ENCODE measurements at regions not wholly inside any gene's neighbourhood (a gene's known extent, or its start where the extent isn't known, plus 50 kb on each side); places are given as distances from the start of the nearest gene placed in this dataset.
"Not testable (repeated sequence)": the region's sequence is repeated elsewhere in the genome, so short reads cannot be mapped to it uniquely, and the experiment has no call there.

DNA sequence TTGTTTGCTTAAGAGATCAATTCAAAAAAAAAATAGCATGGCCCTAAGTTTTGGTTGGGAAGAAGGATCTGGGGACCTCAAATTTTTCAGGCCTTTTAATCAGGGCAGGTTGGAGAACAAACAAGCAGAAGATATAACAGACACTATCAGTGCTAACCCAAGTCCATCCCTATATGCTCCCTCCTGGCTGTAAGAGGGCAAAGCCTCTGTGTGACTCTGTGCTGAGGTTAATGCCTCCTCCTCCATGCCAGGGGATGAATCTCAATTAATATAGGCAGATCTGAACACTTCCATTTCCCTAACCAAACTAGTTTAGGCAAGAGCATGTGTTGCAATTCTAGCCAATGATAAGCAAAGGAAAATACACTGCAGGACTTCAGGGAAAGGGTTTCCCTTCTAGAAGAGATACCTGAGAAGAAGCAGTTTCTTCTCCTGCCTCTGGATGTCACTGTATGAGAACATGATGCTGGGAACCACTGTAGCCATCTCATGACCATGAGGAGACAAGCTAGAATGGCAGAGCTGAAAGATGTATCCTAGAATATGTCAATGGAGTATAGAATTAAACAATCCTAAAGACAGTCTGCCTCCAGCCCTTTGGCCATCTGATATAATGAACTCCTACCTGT, 76.0 kb downstream of the CHD9NB start:
- no peak for DNase-seq (ENCODE audit: low read depth in 2 of 2)

DNA sequence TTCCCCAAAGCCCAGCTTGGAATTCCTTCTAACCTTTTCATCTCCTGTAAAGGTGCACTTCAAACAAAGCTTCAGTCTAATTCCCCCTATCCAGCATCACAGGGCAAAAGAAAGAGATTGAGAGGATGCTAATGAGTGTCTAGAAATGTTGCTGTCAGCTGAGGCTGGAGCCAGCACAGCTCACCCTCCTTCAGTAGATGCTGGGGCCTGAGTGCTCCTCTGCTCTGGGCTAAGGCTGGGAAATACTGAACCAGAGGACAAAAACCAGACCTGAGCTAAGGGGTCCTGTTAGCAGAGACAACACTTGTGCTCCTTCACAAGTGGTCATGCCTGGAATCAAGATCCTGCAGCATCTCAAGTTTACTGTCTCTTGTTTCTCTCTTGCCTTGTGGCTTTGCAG, 85.0 kb downstream of the CHD9NB start:
- no peak for DNase-seq (ENCODE audit: low read depth in 2 of 2)

DNA sequence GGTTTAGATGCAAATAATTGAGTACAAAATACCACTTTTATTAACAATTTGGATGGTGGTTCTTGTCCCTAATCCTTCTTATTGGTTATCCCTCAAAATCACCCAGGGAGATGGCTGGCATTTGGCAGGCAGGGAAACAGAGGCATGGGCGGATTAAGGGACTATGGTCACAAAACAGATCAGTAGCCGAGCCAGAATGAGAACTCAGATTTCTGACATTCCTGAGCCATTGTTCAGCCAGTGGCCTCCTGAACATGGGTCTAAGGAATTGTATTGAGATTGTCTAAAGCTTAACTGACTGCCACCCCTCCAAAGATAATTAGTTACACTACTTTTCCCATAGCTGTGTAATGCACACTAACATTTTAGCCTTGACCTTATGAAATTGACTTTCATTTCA, 88.4 kb downstream of the CHD9NB start:
- DNase-seq (ENCODE audit: low read depth in 2 of 2), result no peak

GRCh38 chr16:52963855-52964242, 88.8 kb downstream of the CHD9NB start:
- DNase-seq (ENCODE audit: low read depth in 2 of 2), result no peak

- no peak for DNase-seq (ENCODE audit: low read depth in 2 of 2)
Measured at GRCh38 chr16:52963212-52963854, 89.4 kb downstream of the CHD9NB start.

DNA sequence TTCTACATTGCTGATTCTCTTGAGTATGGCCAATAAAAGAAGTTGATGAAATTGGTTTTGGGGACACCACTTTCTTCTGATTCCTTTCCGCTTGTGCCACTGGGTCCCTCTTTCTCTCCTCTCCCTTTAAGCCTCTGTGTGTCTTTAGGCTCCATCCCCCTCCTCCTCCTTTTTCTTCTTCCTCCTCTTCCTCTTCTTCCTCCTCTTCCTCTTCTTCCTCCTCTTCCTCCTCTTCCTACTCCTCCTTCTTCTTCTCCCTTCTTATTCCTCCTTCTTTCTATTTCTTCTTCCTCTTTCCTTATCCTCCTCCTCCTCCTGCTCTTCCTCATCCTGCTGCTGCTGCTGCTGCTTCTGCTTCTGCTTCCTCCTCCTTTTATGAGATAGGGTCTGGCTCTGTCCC, 93.7 kb downstream of the CHD9NB start:
- DNase-seq (ENCODE audit: low read depth in 2 of 2), result no peak

DNA sequence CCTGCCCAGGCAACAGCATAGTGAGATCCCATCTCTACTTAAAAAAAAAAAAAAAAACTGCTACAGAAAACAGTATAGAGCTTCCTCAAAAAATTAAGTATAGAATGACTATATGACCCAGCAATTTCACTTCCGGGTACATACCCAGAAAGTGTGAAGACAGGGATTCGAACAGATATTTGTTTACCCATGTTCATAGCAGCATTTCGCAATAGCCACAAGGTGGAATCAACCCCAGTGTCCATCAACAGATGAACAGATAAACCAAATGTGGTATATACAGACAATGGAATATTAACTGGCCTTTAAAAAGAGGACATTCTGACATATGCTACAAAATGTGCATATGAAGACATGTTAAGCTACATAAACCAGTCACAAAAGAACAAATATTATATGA, 95.5 kb downstream of the CHD9NB start:
- DNase-seq (ENCODE audit: low read depth in 2 of 2), result no peak

- no peak for DNase-seq (ENCODE audit: low read depth in 2 of 2)
Measured at GRCh38 chr16:52956044-52956443, 96.7 kb downstream of the CHD9NB start.

- no peak for DNase-seq (ENCODE audit: low read depth in 2 of 2)
Measured at GRCh38 chr16:52953215-52953614, 99.5 kb downstream of the CHD9NB start.

- DNase-seq (ENCODE audit: low read depth in 2 of 2), result no peak
Measured at GRCh38 chr16:52948946-52949345, 103.8 kb downstream of the CHD9NB start.

GRCh38 chr16:52932321-52932720, 120.4 kb downstream of the CHD9NB start:
- DNase-seq (ENCODE audit: low read depth in 2 of 2), result no peak

- no peak for DNase-seq (ENCODE audit: low read depth in 2 of 2)
Measured at GRCh38 chr16:52929478-52930400, 123.0 kb downstream of the CHD9NB start.

DNA sequence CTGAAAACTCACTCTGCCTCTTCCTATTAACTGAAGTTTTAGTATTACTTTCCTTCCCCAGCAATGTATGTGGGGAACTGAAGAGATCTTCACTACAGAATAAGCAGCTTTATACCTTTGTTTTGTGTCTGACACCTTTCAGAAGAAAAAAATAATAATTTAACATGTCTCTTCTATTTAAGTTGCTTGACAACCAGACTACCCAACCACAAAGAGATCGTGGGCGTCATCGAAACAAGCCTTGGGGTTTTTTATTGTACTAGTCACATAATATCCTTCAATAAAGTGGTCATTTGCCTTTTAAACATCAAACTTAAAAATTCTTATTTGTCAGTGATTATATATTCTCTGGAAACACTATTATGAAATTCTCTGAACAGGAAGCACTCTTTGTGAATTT, 123.7 kb downstream of the CHD9NB start:
- DNase-seq (ENCODE audit: low read depth in 2 of 2), result no peak

DNA sequence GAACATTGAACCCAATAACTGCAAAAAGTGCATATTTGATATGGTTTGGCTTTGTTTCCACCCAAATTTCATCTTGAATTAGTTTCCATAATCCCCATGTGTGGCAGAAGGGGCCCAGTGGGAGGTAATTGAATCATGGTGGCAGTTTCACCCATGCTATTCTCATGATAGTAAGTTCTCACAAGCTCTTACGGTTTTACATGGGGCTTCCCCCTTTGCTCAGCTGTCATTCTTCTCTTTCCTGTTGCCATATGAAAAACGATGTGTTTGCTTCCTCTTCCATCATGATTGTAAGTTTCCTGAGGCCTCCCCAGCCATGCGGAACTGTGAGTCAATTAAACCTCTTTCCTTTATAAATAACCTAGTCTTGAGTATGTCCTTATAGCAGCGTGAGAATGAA, 127.6 kb downstream of the CHD9NB start:
- no peak for DNase-seq (ENCODE audit: low read depth in 2 of 2)

DNA sequence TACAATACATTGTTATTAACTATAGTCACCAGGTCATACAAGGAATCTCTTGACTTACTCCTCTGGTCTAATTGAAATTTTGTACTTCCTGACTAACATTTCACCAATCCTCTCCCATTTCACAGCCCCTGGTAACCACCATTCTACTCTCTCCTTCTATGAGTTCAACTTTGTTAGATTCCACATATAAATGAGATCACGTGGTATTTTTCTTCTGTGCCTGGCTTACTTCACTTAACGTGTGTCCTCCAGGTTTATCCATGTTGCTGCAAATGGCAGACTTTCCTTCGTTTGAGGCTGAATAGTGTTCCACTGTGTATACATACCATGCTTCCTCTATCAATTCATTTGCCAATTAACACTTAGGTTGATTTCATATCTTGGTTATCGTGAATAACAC, 128.5 kb downstream of the CHD9NB start:
- no peak for DNase-seq (ENCODE audit: low read depth in 2 of 2)

DNA sequence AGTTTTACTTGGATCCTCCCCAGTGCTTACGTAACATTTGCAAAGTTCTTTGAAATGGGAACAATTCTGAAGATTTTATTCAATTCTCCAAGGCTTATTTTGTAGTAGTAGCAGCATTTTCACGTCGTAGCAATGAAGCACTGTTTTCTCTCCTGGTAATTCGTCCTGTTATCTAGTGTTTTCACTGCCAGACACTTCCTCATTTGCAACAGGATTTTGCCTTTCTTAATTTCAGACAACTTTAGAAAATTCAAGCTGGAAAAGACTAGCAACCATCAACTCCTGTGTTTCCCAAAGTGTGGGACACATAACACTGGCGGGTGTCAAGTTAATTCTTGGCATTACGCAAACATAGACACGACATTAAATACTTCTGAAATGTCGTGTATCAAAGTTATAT, 131.6 kb downstream of the CHD9NB start:
- DNase-seq (ENCODE audit: low read depth in 2 of 2), result no peak

- DNase-seq (ENCODE audit: low read depth in 2 of 2), result no peak
Measured at GRCh38 chr16:52920331-52920730, 132.4 kb downstream of the CHD9NB start.

DNA sequence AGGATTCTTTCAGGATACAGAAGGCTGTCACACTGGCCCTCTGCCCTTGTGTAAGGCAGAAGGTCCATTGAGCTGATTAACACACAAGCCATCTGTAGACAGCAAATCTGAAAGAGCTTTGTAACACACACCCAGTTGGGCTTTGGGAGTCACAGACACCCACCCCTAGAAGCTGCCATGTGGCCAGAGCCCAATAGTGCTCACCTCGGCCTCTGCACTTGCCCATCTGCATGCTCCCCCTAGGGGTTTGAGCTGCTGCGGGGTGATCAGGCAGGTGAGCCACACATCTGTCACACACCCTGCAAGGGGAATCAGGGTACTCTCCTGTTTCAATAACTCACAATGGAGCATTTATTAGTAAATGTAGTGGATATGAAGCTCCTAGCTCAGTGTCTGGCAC, 138.3 kb downstream of the CHD9NB start:
- no peak for DNase-seq (ENCODE audit: low read depth in 2 of 2)

DNA sequence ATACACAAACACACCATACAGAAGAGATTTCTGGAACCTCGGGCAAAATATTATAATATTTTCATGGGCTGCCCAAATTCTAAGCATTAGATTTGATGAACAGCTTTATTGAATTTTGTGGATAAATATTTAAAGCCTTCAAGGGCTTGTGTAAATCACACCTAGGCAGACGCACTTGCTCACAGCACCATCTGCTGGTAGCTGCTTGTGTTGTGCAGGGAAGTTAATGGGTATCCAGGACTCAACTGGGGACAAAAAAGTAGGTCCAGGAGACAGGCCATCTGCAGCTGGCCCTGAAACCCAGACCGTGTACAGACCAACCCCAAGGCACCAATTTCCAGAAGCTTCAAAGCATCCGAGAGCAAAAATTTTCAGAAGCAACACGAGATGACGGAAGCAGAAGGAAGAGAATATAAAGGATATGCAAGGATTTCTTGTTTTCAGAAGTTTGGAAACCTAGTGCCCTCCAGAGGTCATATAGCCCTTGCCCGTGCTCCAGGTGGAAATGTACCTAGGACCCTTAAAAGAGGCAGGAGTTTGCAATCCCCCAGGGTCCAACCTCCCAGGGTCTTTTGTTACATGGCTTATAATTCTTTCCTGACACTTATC, 140.0 kb downstream of the CHD9NB start:
- DNase-seq (ENCODE audit: low read depth in 2 of 2), result peak in 1 of 2 donors; percentile 28

DNA sequence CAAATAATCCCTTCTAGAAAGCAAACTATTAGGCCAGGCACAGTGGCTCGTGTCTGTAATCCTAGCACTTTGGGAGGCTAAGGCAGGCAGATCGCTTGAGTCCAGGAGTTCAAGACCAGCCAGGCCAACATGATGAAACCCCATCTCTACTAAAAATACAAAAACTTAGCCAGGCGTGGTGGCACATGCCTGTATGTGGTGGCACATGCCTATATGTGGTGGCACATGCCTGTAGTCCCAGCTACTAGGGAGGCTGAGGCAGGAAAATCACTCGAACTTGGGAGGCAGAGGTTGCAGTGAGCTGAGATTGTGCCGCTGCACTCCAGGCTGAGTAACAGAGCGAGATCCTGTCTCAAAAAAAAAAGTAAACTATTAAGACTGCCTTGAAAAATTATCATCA, 144.6 kb downstream of the CHD9NB start:
- not testable (repeated sequence) for DNase-seq (ENCODE audit: low read depth in 2 of 2)

- DNase-seq (ENCODE audit: low read depth in 2 of 2), result no peak
Measured at GRCh38 chr16:52906281-52906680, 146.4 kb downstream of the CHD9NB start.

- no peak for DNase-seq (ENCODE audit: low read depth in 2 of 2)
Measured at GRCh38 chr16:52896478-52897164, 156.1 kb downstream of the CHD9NB start.

Measured in activated CD4-positive, alpha-beta T cell treated with anti-CD3 and anti-CD28 coated beads for 24 hours (primary cell).